Pancreas (tissue), 10 donors: ENCODE measurements at regions not wholly inside any gene's neighbourhood (a gene's known extent, or its start where the extent isn't known, plus 50 kb on each side); places are given as distances from the start of the nearest gene placed in this dataset.

ENCODE experiments used
- ATAC-seq, 4 donors: fragments of 200-7000 bp; cut with Tn5 transposase; one replicate each; pipeline versions ENCODE4 v1.8.0 to v1.9.1; 2020; ENCODE audit warnings: mild to moderate bottlenecking in 4 of 4, moderate library complexity in 4 of 4
- DNase-seq, 6 donors: peaks; one replicate each; pipeline ENCODE4 v3.0.0-alpha.2; 2020
- FAIRE-seq: peaks from 2 replicates; lab custom pipeline; 2012; peaks lifted over from hg19 to GRCh38; lab: Jason Lieb, UNC
- H3K27ac ChIP-seq, 4 donors: fragments of 200-600 bp; sonication (generic); 1 replicate in 3 of 4; 2 replicates in 1 of 4; pipeline versions ENCODE4 v1.5.0 to v1.8.0; 2020
- H3K27me3 ChIP-seq, 4 donors: fragments of 200-600 bp; one replicate each; pipeline ENCODE4 v1.8.0; 2021
- H3K36me3 ChIP-seq, 3 donors: fragments of 200-600 bp; sonication (generic) in 1 of 3; one replicate each; pipeline versions ENCODE4 v1.5.0 to v1.8.0; 2020 to 2021
- H3K4me1 ChIP-seq, 3 donors: fragments of 200-600 bp; one replicate each; pipeline ENCODE4 v1.8.0; 2021
- H3K4me3 ChIP-seq, 4 donors: fragments of 200-600 bp; sonication (generic) in 2 of 4; one replicate each; pipeline versions ENCODE4 v1.5.0 to v1.8.0; 2020 to 2021
- H3K9me3 ChIP-seq, 4 donors: fragments of 200-600 bp; one replicate each; pipeline ENCODE4 v1.8.0; 2021
- CTCF ChIP-seq, 4 donors: fragments of 200-600 bp; sonication (generic) in 3 of 4; IDR thresholded peaks; one replicate each; pipeline versions ENCODE4 v1.5.0 to v1.8.0; 2021; ENCODE audit warnings: antibody characterized with exemption in 4 of 4
- WGBS, 2 donors: extraction: QIAGEN DNeasy Blood & Tissue Kit; methylation state at CpG; one replicate each; pipeline ENCODE4 v1.1.7; 2013; 5-methylcytosine and 5-hydroxymethylcytosine counted together
- intact Hi-C, 3 donors: fragments of 100-400 bp; cut with DNase I; formaldehyde crosslinking; loops; one replicate each; pipeline versions ENCODE4 v1.11.1 to v1.14.2; 2022
- donor health status: healthy with polysubstance abuse.
- donor health status: DM: no; HTN: no; CAD: no; lungs with moderate emphysema.
- donor health status: DM: no; HTN: no; CAD: no.
- donor health status: control.
- donor health status: control.
- donor health status: Bipolar disorder and iron deficiency.
- donor health status: DM: yes; HTN: yes; CAD: no.
- donor health status: DM: no; HTN: no; CAD: no.
- donor health status: DM: no; HTN: no; CAD: no.
- donor health status: DM: yes; HTN: yes; CAD: no.

- no peak for FAIRE-seq
- no peak for TF ChIP-seq CTCF (IDR thresholded peaks at IDR 0.05)
- 71 to 76% methylated on average over 2 of the region's 2 CpGs for WGBS, 2 donors
Measured at GRCh38 chr11:115896084-115896483, 391.9 kb upstream of the CADM1 start.

GRCh38 chr11:115895594-115895993, 391.4 kb upstream of the CADM1 start:
- Histone ChIP-seq H3K27me3 (no peaks in the 10 kb centered on the region), H3K27ac (no peak overlapping the region), H3K4me3 (no peak overlapping the region), H3K4me1 (no peaks in the 10 kb centered on the region), H3K9me3 (no peaks in the 10 kb centered on the region), H3K36me3 (no peaks in the 10 kb centered on the region)
- FAIRE-seq (no peak), ATAC-seq (no peak), DNase-seq (no peak)
- WGBS, 2 donors: 77 to 85% methylated on average over 1 of the region's 1 CpG
- intact Hi-C loops: no loop called here
- no peak for TF ChIP-seq CTCF (IDR thresholded peaks at IDR 0.05)

More at GRCh38 chr11:115896084-115896483, 391.9 kb upstream of the CADM1 start:
- Histone ChIP-seq H3K9me3 (no peaks in the 10 kb centered on the region), H3K27me3 (no peaks in the 10 kb centered on the region), H3K36me3 (no peaks in the 10 kb centered on the region), H3K27ac (no peak overlapping the region), H3K4me3 (no peak overlapping the region), H3K4me1 (no peaks in the 10 kb centered on the region)
- intact Hi-C loops: no loop called here
- ATAC-seq (no peak), DNase-seq (no peak)

GRCh38 chr11:115894176-115894575, 390.0 kb upstream of the CADM1 start:
- H3K27ac ChIP-seq: no peak overlapping the region
- ATAC-seq (no peak), DNase-seq (no peak), FAIRE-seq (no peak)
- H3K9me3 ChIP-seq: no peaks in the 10 kb centered on the region
- intact Hi-C loops: no loop called here
- H3K4me3 ChIP-seq: no peak overlapping the region
- no peaks in the 10 kb centered on the region for H3K4me1 ChIP-seq
- H3K27me3 ChIP-seq: no peaks in the 10 kb centered on the region
- TF ChIP-seq CTCF (IDR thresholded peaks at IDR 0.05): no peak
- WGBS, 2 donors: 30 to 40% methylated on average over 5 of the region's 5 CpGs
- no peaks in the 10 kb centered on the region for H3K36me3 ChIP-seq

- intact Hi-C loops: no loop called here
- WGBS, 2 donors: 65 to 75% methylated on average over 5 of the region's 5 CpGs
- Histone ChIP-seq H3K9me3 (no peaks in the 10 kb centered on the region), H3K27ac (no peak overlapping the region), H3K36me3 (no peaks in the 10 kb centered on the region), H3K27me3 (no peaks in the 10 kb centered on the region), H3K4me3 (no peak overlapping the region), H3K4me1 (no peaks in the 10 kb centered on the region)
- FAIRE-seq (no peak), DNase-seq (no peak), ATAC-seq (no peak)
- TF ChIP-seq CTCF (IDR thresholded peaks at IDR 0.05): no peak
Measured at GRCh38 chr11:115893461-115894099, 389.4 kb upstream of the CADM1 start.

GRCh38 chr11:115892016-115892415, 387.8 kb upstream of the CADM1 start:
- TF ChIP-seq CTCF (IDR thresholded peaks at IDR 0.05): no peak
- intact Hi-C loops: no loop called here
- Histone ChIP-seq H3K36me3 (no peaks in the 10 kb centered on the region), H3K27me3 (no peaks in the 10 kb centered on the region), H3K9me3 (no peaks in the 10 kb centered on the region), H3K4me3 (no peak overlapping the region), H3K27ac (no peak overlapping the region), H3K4me1 (no peaks in the 10 kb centered on the region)
- DNase-seq (no peak), ATAC-seq (no peak), FAIRE-seq (no peak)
- 39 to 45% methylated on average over 2 of the region's 2 CpGs for WGBS, 2 donors
